Suppressor macrophage treated with lipopolysaccharide for 4 hours (primary cell): ENCODE measurements at regions not wholly inside any gene's neighbourhood (a gene's known extent, or its start where the extent isn't known, plus 50 kb on each side); places are given as distances from the start of the nearest gene placed in this dataset.

Source experiments
- DNase-seq: peaks from one replicate; pipeline ENCODE4 v3.0.0-alpha.2; 2020

DNA sequence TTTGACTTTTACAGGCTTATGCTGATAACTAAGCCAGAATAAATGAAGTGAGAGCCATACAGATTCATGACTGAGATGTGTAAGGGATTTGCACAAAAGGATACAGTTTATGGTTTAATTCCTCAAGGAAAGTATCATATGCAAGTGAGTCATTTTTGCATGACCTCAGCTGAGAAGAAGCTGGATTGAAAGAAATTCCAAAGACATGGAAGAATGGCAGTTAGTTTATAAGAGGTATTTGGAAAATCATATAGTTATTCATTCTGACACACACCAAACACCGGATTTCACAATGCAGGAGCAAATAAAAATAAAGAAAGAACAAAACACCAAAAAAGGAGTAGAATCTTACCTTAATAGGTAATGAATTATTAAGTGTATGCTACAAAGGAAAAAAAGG is 83.2 kb upstream of the RND3 start:
- no peak for DNase-seq

DNA sequence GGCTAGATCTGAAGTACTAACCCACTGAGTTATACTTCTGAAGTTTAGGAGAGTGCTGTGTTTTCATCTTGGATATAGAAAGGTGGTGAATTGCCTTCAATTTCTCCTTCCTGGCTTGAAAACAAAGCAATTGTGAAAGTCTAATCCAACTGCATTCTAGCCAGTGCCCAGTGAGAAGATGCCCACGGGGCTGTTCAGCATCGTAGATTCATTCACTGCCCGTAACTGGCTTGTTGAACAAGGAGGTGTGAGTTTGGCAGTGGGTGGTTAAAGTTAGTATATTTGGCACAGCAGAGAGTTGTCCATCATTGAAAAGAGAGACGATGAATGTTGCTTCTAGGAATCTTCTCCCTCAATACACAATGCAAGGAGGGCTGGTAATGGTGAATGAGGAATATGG is 82.3 kb upstream of the RND3 start:
- DNase-seq: no peak

DNA sequence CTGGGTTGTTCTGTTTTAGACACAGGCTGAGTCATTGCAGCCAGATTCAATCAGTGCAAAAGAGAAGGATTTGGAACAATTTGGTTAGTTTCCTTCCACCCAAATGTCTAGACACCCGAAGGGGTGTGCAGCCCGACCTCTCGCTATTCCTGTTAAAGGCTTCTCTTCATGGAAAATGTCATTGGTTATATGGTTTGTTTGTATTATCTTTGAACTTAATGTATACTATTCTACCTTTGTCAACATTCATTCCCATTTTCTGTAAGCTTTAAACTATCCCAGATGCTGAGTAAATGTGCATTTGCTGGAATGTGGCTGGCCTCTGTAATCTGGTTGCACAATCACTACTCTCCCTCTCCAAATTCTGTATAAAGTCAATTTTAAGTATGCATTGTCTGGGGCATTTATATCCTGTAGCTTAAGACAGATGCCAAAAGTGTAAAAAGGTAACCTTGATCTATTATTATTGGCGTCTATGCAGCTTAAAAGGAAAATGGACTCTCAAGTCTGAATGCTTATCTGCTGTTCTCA is 80.4 kb upstream of the RND3 start:
- DNase-seq: no peak

DNA sequence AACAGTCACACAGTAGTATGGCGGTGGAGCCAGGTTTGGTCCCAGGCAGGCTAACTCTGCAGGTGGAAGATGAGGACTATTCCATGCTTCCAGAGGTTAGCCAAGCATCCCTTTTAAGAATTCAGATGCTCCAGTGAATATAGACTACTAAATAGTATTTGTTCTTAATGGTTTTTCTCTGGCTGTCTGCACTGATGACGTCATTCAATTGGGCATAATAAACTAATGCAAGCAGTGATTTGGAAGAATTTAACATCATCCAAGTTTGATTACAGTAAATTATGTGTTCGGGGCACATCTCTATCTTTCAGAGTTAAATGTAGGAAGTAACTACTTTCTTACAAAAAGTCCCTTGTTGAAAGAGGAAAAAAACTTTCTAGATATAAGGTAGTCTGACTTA is 78.8 kb upstream of the RND3 start:
- DNase-seq: no peak

DNA sequence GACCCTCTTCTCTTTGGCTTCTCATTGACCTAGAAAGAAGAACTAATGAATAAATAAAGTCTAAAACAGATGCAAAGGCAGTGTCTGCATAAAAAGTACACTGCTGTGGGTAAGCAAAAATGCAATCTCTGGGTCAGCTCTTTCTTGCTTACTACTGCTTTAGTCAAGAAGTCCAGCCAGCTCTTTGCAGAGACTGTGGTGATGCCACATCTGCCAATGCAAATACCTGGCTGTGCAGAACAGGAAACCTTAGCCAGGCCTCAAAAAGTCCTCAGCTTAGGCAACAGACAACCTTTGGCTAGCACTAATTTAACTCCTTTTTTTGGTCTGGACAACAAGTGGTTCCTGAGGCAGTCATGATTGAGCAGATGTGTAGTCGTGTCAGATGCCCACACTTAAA is 73.6 kb upstream of the RND3 start:
- DNase-seq: no peak

DNA sequence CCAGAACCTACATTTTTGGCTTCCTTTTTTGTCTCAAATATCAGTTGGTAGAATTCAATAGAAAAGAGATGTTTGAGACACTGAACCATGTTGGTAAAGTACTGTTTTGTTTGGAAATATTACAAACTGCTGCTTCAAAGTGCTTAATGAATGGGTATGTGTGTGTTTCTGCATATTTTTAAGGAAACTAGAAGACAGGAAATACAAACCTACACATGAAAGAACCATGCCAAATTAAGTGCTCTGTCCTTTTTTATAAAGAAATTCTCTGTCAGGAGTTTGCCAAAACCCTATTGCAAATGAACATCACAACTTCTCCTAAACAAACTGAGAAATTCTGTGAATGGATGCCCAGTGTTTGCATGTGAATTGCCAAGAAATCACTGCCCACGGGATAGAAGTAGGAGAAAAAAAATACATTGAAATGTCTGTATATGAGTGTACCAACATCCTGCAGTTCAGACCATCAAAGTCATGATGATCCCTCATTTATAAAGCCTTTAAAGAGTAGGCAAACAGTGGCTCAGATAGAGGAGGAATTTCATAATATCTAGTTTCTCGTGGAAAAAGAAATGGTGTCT is 69.6 kb upstream of the RND3 start:
- no peak for DNase-seq

DNA sequence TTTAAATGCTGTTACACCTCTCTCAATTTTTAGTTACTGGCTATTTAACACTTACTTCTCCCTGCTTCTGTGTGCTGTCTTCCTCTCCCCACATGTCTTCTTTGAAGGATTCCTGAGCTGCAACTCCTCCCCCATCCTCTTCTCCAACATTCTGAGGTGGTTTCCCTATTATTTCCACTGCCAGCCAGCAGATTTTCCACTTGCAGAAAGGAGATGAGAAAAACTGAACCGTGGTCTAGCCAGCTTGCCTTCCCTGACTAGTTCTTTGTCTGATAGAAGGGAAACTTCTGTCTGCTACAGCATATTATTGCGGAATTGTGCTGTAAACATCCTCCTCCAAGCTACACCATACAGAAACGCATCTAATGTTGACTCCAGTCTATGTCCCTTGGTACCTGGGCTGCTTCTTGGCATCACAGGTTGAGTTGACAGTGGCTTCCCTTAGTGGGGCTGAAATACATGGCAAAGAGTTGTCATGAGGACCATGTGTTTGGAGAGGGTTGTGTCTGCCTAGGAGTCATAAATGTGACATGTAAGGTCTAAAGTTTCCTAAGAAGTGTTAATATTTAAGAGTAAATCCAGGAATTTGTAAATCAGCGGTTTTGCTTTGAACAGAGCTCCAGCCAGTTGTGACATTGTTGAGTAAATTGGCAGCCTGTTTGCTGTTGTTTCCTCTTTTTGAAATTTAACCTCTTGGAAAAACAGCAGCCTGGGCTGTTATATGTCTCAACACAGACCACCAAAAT is 68.3 kb upstream of the RND3 start:
- DNase-seq: peak; percentile 1

DNA sequence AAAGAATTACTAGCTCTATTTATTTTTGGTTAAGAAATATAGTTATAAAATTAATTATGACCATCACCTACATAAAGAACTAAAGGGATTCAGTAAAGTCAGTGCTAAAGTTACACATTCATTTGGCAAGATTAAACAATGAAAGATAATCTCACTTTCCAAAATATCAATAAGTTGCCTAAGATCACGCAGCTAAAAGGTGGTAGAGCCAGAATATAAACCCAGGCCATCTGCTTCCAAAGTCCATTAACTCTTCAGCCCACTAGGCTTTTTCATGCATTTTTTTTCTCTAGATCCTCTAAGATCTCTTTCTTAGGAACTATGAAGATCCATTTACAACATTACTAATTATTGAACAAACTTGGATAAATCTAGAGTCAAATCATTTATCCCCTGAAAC is 66.6 kb upstream of the RND3 start:
- no peak for DNase-seq

DNA sequence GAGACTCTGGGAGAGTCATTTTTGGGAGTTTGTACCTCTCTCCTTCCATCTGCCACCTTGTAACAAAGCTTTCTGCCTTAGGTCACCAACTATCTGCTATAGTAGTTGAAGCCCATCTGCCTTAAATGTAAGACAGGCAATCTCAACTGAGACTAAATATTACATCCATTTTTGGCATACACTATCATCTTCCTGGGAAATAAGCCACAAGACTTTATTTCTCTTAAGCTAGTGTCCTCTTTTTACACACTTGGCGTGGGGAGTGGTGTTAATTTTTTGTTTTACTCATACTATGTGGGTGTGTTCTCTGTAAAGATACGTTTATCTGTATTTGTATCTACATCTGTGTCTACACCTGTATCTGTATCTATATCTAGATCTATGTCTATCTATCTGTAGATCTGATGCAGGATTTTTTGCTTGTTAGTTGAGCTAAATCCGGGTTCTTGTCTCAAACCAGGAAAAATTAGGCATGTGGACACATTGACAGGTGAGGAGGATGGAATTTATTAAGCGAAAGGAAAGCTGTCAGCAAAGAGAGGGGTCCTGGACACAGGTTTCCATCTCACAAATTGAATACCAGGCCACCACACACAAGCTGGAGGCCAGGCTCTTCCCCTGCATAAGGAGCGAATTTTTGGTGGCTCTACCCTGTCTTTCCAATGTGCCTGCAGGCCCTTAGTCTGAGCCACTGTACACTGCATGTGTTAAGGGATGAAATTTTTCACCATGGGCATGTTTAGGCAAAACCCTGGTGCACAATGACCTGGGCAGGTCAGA is 64.8 kb upstream of the RND3 start:
- no peak for DNase-seq

DNA sequence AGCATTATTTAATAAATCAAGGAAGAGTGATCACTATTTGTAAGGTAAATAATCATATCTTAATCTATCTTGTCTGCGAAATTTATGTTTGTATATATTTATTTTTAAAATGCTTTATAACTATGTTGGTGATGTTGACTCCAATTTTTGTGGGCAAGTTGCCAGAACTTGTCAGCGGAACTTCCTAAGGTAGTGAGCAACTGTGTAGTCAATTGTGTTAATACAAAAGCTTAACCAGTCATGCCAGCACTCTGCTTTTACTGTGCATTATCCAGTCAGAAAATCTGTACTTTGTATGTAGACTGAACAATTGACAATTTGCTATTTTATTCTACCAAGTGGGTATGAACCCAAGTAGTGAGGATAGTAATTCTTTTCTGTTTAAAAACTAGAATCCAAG is 61.9 kb upstream of the RND3 start:
- DNase-seq: no peak

DNA sequence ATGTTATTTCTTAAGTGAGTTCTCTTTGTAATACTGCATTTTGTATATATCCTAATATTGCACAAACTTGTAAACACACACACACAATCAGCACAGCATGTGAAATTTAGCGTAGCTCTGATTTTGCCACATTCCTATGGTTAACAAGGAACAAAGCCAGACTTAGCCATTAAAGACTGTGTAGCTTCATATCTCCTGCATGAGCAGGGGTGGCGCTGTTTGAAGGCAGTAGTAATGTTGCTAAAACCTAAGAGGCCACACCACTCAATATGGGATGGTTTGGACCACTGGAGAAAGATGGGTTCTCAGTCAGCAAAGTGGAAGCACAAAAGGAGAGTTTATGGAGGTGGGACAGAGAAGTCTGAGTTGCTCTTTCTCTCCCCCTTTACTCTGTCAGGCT is 61.1 kb upstream of the RND3 start:
- no peak for DNase-seq

DNA sequence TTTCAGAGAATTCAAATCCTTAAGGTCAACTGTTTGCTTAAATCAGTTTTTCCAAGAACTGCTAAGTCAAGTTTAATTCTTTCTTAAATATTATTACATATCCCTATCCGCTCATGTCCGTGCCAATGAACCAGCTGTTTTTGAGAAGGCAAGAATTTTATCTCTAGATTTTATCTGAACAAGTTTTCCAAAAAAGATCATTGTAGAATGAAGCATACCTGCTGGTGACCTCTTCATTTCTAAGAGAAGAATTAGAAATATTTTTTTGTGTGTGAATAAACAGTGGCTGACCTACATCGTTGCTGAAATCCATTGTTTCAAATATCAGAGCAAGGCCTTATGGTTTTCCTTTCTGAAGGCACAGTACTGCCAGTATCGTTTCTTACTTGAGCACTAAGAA is 58.4 kb upstream of the RND3 start:
- no peak for DNase-seq

DNA sequence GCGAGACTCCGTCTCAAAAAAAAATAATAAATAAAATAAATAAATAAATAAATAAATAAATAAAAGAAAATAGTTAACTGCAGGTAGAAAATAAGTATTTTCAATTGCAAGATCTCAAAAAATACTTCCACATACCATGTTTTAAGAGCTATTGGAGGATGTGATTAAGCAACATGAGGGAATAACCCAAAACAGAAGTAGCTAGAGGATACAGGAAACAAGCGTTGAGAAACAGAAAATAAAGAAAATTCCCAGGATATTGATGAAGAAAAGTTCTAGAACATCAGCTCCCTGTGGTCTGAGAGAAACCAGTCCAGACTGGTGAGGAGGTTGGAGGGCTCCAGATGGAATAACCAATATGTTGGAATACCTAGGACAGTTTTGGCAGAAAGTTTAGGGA is 57.3 kb upstream of the RND3 start:
- DNase-seq: no peak

DNA sequence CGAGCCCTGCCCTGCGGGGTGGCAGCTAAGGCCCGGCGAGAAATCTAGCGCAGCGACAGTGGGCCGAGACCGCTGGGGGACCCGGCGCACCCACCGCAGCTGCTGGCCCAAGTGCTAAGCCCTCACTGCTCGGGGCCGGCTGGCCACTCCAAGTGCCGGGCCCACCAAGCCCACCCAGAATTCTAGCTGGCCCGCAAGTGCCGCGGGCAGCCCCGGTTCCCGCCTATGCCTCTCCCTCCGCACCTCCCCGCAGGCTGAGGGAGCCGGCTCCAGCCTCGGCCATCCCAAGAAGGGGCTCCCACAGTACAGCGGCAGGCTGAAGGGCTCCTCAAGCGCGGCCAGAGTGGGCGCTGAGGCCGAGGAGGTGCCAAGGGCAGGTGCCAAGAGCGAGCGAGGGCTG is 55.2 kb upstream of the RND3 start:
- no peak for DNase-seq

DNA sequence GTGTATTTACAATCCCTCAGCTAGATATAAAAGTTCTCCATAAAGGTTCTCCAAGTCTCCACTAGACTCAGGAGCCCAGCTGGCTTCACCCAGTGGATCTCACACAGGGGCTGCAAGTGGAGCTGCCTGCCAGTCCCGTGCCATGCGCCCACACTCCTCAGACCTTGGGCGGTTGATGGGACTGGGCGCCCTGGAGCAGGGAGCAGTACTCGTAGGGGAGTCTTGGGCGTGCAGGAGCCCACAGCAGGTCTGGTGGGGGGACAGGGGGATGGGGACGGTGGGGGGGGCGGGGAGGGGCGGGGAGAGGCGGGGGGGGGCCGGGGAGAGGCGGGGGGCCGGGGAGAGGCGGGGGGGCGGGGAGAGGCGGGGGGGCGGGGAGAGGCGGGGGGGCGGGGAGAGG is 54.7 kb upstream of the RND3 start:
- DNase-seq: no peak

DNA sequence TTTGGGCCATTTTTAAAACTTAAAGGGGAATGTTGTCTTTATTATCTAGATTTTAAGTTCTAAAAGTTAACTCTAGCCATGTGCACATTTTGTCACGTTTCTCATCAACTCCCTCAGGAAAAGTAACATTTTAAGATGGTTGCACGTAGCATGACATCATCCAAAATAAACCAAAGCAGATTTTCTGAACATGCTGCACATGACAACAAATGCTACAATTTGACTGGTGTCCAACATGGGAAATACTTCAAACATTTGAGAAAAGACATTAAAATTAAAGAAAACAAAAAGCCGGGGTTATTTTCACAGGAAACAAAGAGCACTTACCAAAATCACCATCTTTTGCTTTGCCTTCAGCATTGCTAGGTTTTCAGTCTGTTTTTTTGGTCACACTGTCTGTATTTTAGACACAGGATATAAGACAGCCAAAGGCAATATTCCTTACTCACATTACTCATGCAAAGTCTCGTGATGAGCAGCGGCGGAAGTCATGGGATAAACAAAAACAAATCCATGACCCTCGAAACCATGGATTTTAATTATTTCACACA is 51.3 kb upstream of the RND3 start:
- DNase-seq: no peak
